Central memory CD8-positive, alpha-beta T cell (primary cell): ENCODE measurements at regions not wholly inside any gene's neighbourhood (a gene's known extent, or its start where the extent isn't known, plus 50 kb on each side); places are given as distances from the start of the nearest gene placed in this dataset.
A peak's percentile ranks its signal among the peaks of the same experiment; 100 is the strongest.
"Not testable (repeated sequence)": the region's sequence is repeated elsewhere in the genome, so short reads cannot be mapped to it uniquely, and the experiment has no call there.

Experiments
- ATAC-seq: fragments of 150-1000 bp; cut with Tn5 transposase; replicated peaks from 2 replicates; pipeline ENCODE4 v1.10.0; 2022; ENCODE audit warnings: mild to moderate bottlenecking, moderate FRiP score, moderate number of reproducible peaks; ENCODE audit not compliant: poor library complexity, severe bottlenecking; ENCODE audit errors: extremely low read depth
- DNase-seq, 2 donors: peaks; one replicate each; pipeline ENCODE4 v3.0.0; 2021; ENCODE audit warnings: low spot score in 2 of 2
- H3K27ac Mint-ChIP-seq: one replicate; pipeline ENCODE4 v1.8.0; 2022; ENCODE audit warnings: low read depth, mild to moderate bottlenecking, moderate library complexity, mixed read lengths
- H3K27me3 Mint-ChIP-seq: one replicate; pipeline ENCODE4 v1.8.0; 2022; ENCODE audit warnings: mixed read lengths
- H3K36me3 Mint-ChIP-seq: one replicate; pipeline ENCODE4 v1.8.0; 2022; ENCODE audit warnings: mild to moderate bottlenecking, moderate library complexity, mixed read lengths; ENCODE audit not compliant: insufficient read depth
- H3K4me1 Mint-ChIP-seq: one replicate; pipeline ENCODE4 v1.8.0; 2022; ENCODE audit warnings: mixed read lengths
- H3K4me3 Mint-ChIP-seq: one replicate; pipeline ENCODE4 v1.8.0; 2022; ENCODE audit warnings: mild to moderate bottlenecking, moderate library complexity, mixed read lengths
- H3K9me3 Mint-ChIP-seq: one replicate; pipeline ENCODE4 v1.8.0; 2022; ENCODE audit warnings: mixed read lengths

DNA sequence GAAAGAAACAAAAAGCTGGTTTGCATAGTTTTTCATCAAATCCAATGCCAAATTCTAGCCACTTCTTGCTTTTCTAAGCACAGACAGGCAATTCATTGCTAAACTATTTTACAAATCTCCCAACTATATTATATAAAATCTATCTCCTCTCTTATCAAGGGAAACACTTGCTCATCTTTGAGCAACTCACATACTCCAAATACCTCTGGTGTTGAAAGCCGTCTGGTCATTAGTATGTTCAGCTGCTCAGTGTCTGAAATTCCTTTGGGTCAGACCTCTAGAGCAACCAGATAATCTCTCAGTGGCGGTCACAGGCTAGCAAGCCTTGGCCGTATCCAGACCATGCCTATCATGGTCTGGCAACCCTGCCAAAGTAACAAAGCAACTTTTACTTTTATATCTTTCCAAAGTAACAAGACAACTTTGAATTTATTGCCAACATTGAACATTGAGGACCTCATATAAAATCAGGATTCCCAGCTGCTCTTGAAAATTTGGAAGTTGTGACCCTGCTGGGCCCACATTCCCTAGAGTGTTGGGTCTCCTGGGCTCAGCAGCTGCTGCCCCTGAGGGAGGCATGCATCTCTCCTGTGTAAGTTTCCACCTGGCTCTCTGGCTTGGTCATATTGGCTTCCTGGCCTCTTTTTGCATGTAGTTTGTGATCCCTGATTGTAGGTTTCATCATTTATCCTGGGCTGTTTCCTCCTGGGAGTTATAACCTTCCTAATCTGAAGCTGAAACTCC lies 56.8 kb upstream of the LANCL2 start:
- ATAC-seq (no peak), DNase-seq (no peak)
- no peaks in the 10 kb centered on the region for H3K27me3 Mint-ChIP-seq
- H3K27ac Mint-ChIP-seq, result peak overlapping the region; percentile 79
- H3K4me3 Mint-ChIP-seq, result peak overlapping the region; percentile 53
- H3K4me1 Mint-ChIP-seq, result peaks cover 76% of the 10 kb centered on the region
- H3K36me3 Mint-ChIP-seq, result peaks cover 15% of the 10 kb centered on the region
- H3K9me3 Mint-ChIP-seq, result no peaks in the 10 kb centered on the region

DNA sequence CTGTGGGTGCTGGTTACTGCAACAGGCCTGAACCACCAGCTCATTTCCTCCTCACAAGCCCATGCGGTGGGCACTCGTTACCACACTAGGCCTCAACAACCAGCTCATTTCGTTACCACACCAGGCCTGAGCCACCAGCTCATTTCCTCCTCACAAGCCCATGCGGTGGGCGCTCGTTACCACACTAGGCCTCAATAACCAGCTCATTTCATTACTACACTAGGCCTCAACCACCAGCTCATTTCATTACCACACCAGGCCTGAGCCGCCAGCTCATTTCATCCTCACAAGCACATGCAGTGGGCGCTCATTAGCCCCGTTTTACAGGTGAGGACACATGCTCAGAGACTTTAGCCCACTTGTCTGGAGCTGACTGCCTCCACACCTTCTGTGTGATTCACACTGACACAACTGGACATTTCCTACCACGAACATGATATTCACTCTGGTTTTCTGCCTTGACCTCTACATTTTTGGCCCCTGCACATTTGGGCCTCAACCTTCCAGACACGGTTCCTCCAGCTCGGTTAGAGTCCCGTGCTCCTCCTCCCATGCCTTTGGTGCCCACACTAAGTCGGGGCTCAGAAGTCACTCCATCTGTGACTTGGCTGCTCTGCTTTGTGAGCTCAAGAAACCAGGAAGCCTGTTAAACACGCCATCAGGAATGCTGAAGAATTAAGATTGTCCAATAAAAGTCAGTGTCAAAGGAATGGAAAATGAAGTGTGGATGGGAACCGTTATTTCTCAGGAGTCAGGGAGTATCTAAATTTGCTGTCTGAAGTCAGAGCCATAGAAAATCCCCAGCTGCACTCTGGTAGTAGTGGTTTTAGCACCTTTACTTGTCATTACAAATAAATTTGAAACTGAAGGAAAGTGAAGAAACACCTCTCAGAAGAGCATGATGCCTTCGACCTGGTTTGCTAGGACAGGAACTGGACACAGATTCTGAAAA lies 55.8 kb upstream of the LANCL2 start:
- H3K4me3 Mint-ChIP-seq, result peak overlapping the region; percentile 53
- ATAC-seq (peak; percentile 89), DNase-seq (peak; percentile 44 to 77)
- no peaks in the 10 kb centered on the region for H3K27me3 Mint-ChIP-seq
- peaks cover 15% of the 10 kb centered on the region for H3K36me3 Mint-ChIP-seq
- peaks cover 66% of the 10 kb centered on the region for H3K4me1 Mint-ChIP-seq
- H3K27ac Mint-ChIP-seq, result peak overlapping the region; percentile 79
- no peaks in the 10 kb centered on the region for H3K9me3 Mint-ChIP-seq

DNA sequence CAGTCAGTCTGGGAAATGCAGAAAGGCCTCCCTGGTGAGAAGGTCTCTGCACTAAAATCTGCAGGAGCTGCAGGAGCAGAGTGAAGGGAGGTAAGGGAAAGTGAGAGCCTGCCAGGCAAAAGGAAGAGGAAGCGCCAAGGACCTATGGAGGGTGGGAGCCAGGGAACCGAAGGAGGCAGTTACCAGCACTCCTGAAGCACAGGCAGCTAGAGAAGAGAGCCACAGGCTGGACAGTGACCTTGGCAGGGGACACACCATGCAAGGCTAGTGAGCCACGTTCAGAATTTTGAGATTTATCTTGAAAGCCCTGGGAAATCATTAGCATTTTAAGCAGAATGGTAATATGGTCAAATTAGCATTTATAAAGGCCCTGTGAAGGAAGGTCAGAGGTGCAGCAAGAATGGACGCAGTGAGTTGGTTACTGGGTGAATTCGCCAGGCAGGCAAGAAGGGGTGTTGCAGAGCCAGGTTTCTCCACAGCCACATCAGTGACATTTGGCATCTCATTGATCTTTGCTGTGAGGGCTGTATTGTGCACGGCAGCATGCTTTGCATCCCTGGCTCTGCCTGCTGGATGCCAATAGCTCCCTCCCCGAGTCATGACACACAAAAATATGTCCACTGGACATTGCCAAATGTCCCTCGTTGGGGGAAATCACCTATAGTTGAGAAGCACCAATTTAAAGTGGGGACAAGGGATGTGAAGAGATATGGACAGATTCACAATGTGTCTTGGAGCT lies 54.7 kb upstream of the LANCL2 start:
- Mint-ChIP-seq H3K27me3 (no peaks in the 10 kb centered on the region), H3K4me1 (peaks cover 55% of the 10 kb centered on the region), H3K4me3 (peak overlapping the region; percentile 53), H3K36me3 (peaks cover 15% of the 10 kb centered on the region), H3K9me3 (no peaks in the 10 kb centered on the region), H3K27ac (peak overlapping the region; percentile 79)
- no peak for ATAC-seq
- DNase-seq, result no peak

DNA sequence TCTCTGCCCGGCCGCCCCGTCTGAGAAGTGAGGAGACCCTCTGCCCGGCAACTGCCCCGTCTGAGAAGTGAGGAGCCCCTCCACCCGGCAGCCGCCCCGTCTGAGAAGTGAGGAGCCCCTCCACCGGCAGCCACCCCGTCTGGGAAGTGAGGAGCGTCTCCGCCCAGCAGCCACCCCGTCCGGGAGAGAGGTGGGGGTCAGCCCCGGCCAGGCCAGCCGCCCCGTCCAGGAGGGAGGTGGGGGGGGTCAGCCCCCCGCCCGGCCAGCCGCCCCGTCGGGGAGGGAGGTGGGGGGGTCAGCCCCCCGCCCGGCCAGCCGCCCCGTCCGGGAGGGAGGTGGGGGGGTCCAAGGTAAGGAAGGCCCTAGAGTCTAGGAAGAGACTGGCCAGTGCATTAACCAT lies 53.2 kb upstream of the LANCL2 start:
- H3K27ac Mint-ChIP-seq, DNase-seq, ATAC-seq, H3K9me3 Mint-ChIP-seq, H3K4me3 Mint-ChIP-seq, H3K27me3 Mint-ChIP-seq: not testable (repeated sequence)
- Mint-ChIP-seq H3K4me1 (peaks cover 48% of the 10 kb centered on the region), H3K36me3 (peaks cover 15% of the 10 kb centered on the region)

DNA sequence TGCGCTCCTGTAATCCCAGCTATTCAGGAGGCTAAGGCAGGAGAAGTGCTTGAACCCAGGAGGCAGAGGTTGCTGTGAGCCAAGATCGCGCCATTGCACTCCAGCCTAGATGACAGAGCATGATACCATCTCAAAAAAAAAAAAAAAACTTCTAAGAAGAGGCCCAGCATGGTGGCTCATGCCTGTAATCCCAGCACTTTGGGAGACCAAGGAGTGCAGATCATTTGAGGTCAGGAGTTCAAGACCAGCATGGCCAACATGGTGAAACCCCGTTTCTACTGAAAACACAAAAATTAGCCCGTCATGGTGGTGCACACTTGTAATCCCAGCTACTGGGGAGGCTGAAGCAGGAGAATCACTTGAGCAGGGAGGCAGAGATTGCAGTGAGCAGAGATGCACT lies 51.5 kb upstream of the LANCL2 start:
- H3K9me3 Mint-ChIP-seq, H3K4me3 Mint-ChIP-seq, H3K27ac Mint-ChIP-seq, DNase-seq, H3K27me3 Mint-ChIP-seq, ATAC-seq: not testable (repeated sequence)
- H3K36me3 Mint-ChIP-seq, result peaks cover 14% of the 10 kb centered on the region
- peaks cover 34% of the 10 kb centered on the region for H3K4me1 Mint-ChIP-seq

DNA sequence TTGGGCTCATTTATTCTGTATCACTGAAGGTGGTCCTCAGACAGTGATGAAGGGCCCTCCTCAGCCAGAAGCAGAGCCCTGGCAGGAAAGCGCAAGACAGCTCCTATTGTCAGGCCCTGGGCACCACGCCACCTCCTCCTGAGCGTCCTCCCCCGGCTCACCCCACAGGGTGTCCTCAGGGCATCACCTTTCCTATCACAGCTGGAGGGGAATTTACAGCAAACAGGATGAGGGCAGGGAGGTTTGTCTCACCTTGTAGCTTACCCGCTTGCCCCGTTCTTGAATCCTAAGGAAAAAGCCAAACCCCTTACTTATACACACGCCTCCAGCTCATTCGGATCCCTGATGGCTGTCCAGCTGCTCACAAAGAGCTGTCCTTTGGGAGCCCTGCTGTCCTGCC lies 50.2 kb upstream of the LANCL2 start:
- DNase-seq, result no peak
- peaks cover 21% of the 10 kb centered on the region for H3K4me1 Mint-ChIP-seq
- H3K27me3 Mint-ChIP-seq, result no peaks in the 10 kb centered on the region
- no peak overlapping the region for H3K27ac Mint-ChIP-seq
- H3K4me3 Mint-ChIP-seq, result no peak overlapping the region
- H3K36me3 Mint-ChIP-seq, result peaks cover 2% of the 10 kb centered on the region
- ATAC-seq, result no peak
- H3K9me3 Mint-ChIP-seq, result no peaks in the 10 kb centered on the region
